ENCODE measurements at regions not wholly inside any gene's neighbourhood (a gene's known extent, or its start where the extent isn't known, plus 50 kb on each side); places are given as distances from the start of the nearest gene placed in this dataset.
"Not testable (repeated sequence)": the region's sequence is repeated elsewhere in the genome, so short reads cannot be mapped to it uniquely, and the experiment has no call there.

- DNase-seq, result no peak
Measured at GRCh38 chr9:80498001-80498555, 926.3 kb downstream of the TLE4 start.

DNA sequence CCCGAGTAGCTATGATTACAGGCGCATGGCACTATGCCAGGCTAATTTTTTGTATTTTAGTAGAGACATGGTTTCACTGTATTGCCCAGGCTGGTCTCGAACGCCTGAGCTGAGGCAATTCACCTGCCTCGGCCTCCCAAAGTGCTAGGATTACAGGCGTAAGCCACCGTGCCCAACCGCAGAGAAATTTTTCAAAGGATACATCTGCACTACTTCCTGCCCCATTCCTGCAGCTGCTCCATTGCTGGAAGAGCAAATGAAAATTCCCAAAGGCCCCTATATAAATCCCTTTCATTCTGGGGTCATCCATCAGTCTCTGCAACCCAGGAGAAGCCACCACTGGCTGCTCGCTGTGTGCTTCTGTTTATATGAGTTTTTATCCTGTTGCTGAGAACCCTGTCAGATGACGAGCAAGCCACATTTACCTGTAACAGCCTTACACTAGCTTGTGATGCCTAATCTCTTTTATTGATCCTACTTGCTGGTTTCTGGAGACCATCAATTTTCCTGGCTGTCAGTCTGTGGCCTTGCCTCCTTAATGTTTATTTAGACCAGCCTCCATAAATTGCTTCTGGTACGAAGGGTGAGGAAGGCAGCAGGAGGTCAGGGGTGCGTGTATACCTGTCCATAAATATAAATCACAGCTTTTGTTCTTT, 925.3 kb downstream of the TLE4 start:
- no peak for DNase-seq

DNA sequence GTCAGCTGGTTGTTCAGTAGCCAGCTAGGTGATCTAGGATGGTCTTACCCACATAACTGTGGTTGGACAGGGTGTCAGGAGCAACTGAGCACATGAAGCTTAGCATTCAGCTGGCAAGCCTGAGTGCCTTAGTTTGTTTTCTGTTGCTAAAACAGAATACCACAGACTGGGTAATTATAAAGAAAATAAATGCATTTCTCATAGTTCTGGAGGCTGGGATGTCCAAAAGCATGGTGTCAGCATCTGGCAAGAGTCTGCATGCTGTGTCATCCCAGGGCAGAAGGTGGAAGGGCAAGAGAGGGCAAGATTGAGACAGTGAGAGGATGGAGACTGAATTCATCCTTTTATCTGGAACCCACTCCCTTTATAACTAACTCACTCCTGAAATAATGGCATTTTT, 921.5 kb downstream of the TLE4 start:
- DNase-seq, result no peak

GRCh38 chr9:80492221-80492620, 920.5 kb downstream of the TLE4 start:
- DNase-seq, result no peak

- no peak for DNase-seq
Measured at GRCh38 chr9:80491086-80491696, 919.4 kb downstream of the TLE4 start.

- DNase-seq, result no peak
Measured at GRCh38 chr9:80489329-80489728, 917.6 kb downstream of the TLE4 start.

DNA sequence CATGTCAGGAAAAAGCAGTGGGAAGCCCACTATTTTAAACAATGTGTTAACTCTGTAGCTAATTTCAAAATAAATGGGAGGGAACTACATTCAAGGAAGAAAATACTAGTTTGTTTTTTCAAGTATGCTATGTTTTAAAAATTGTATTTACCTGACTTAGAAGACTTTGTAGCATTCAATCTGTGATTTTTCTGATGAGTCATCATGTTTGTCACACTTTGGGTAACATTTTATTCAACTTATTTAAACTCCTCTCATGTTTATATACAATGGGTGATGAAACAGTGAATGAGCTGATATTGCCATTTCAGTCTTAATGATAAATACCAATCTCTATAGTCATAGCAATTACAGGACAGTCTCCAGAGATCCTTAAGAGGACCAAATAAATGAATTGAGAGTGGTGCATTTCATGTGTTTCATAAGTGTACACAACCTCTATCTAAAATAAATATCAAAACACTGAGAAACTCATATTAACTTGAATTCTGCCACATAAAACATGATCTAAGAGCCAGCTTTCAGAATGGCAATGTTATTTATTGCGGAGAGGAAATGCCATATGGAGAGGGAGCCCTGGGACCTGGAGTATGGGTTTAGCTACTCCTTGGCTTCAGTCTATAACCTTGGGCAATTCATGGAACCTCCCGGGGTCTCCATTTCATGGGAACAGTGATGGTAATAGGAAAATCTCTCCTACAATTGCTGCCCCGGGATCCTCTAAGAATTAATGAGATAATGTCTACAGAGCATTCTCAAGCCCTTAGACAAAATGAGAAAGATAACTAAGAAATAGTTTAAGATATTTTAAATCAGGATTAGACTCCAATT, 913.9 kb downstream of the TLE4 start:
- DNase-seq, result no peak

- DNase-seq, result not testable (repeated sequence)
Measured at GRCh38 chr9:80482251-80482650, 910.5 kb downstream of the TLE4 start.

DNA sequence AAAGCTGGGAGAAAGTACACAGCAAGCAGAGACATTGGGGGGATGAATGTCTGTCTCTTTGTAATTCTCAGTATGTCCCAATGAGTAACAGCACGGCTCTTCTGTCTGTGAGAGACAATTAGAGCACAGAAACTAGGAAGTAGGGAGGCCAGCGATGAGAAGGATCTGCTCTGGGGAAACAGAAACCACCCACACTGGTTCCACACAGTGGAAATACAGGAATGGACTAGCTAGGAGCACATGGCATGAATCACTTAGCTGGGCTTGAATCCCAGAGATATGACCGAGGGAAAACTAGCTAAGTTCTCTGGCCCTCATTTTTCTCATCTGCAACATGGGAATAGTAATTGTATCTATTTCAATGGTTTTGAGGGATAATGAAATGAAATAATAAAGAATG, 895.9 kb downstream of the TLE4 start:
- DNase-seq, result no peak

GRCh38 chr9:80465556-80465955, 893.8 kb downstream of the TLE4 start:
- DNase-seq, result no peak

- no peak for DNase-seq
Measured at GRCh38 chr9:80449513-80449912, 877.7 kb downstream of the TLE4 start.

DNA sequence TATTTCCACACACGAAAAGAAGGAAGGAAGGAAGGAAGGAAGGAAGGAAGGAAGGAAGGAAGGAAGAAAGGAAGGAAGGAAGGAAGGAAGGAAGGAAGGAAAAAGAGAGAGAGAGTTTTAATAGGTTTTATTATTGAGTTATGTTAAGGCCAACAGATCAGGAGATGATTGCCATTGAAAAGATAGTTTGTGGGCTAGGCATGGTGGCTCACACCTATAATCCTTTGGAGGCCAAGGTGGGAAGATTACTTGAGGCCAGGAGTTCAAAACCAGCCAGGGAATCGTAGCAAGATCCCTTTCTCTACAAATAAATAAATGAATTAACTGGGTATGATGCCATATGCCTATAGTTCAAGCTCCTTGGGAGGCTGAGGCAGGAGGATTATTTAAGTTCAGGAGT, 877.2 kb downstream of the TLE4 start:
- DNase-seq, result no peak

DNA sequence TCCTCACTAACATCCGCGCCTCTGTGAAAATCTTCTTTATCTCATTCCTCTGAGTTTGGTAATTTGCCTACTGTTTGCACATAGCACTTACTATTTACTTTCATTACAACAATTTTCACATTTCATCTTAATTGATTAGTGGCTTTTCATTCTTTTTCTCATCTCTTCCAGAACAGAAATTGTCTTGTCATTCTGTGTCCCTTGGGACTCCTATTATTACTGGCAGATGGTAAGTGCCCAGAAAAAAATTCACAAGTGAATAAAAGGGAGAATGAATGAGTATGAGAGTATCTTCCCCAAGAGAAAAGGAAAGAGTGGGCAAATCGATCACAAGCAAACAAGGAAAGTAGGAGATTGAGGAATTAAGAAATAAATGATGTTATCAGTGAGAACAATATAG, 876.1 kb downstream of the TLE4 start:
- DNase-seq, result no peak

- DNase-seq, result no peak
Measured at GRCh38 chr9:80440724-80441123, 869.0 kb downstream of the TLE4 start.

- DNase-seq, result no peak
Measured at GRCh38 chr9:80437825-80438224, 866.1 kb downstream of the TLE4 start.

DNA sequence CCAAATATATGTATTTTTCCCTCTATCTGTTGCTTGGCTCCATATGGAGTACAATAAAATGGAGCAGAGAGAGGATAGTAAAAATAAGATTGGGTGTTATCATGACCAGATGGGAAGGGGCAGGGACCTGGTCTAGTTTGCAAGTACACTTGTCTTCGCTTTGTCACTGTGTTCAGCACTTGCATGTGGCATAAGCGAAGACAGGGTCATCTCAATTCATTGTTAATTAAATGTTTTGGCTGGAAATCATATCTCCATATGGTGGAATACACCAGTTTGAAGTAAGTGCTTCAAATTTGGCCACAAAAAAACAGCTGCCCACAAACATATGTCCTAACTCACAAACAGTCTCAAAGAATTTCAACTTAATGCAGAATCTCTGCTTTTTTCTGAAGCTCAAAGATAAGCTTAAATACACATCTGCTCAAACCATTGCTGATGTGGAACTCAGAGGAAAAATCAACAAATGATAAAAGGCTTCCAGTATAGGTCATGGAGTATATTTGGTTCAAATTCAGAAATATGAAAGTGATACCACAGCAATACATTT, 865.4 kb downstream of the TLE4 start:
- DNase-seq, result no peak

DNA sequence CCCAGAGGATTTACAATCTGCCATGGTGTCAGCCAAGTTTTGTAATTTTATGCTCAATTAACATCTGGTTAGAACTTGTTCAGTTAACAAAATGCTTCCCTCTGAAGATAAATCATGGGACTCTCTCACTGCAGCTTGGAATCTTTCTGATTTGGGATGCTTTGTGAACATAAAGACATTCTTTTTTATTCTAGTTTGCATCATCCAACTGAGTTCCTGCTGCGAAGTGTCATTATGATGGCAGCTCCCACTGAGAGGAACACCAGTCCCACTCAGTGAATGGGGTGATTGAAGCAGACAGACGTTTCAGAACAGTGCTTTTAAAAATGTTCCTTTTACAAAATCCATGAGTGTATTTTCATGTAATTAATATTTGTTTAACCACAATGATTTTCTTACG, 863.8 kb downstream of the TLE4 start:
- no peak for DNase-seq

DNA sequence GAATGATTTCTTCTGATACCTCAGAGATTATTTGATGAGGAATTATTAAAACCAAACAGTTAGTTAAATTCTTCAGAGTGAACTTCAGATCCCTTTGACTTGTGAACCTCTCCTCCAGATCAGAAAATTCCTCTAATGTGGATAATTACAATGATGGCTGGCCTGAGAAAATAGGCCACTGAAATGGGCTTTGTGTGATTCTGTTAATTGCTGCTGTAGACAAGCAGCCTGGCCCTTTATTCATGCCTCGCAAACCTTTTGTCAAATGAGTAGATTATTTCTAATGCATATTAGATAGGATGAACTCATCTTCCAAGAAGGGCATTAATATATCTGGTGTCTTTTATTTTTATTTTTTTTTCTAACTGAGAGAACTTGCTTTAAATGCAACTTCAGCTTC, 855.2 kb downstream of the TLE4 start:
- no peak for DNase-seq

DNA sequence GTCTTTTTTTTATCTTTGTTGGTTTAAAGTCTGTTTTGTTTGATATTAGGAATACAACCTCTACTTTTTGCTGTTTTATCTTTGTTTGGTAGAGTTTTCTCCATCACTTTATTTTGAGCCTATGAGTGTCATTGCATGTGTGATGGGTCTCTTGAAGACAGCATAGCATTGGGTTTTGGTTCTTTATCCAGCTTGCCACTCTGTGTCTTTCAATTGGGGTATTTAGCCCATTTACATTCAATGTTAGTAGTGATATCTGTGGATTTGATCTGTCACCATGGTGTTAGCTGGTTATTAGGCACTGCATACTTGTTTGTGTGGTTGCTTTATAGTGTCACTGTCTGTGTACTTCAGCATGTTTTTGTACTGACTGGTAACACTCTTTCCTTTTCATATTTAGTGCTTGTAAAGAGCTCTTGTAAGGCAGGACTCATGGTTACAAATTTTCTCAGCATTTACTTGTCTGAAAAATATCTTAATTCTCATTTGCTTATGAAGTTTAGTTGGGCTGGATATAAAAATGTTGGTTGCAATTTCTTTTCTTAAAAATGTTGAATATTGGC, 845.5 kb downstream of the TLE4 start:
- no peak for DNase-seq

- no peak for DNase-seq
Measured at GRCh38 chr9:80410106-80410505, 838.3 kb downstream of the TLE4 start.

GRCh38 chr9:80407220-80407619, 835.5 kb downstream of the TLE4 start:
- DNase-seq, result no peak

DNA sequence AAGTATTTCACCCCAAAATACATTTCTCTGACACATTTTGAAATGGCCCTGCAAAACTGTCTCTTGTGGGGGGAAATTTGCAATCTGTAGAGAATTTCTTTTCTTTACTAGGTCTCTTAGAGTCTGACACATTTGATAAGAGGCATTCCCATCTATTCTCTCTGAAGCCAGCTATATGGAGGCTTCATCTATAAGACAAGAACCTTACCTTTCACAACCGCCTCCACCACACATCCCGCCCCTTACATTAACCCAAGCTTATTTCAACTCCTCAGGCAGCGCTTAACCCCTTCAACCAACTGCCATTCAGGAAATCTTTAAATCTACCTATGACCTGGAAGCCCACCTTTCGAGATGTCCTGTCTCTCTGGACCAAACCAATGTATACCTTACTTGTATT, 829.5 kb downstream of the TLE4 start:
- no peak for DNase-seq

GRCh38 chr9:80400624-80401230, 829.0 kb downstream of the TLE4 start:
- DNase-seq, result no peak

Data from activated CD8-positive, alpha-beta memory T cell treated with anti-CD3 and anti-CD28 coated beads, Interleukin-2, amount 50 U/mL, for 48 hours (primary cell).